GM18870 (cell line): ENCODE measurements at regions not wholly inside any gene's neighbourhood (a gene's known extent, or its start where the extent isn't known, plus 50 kb on each side); places are given as distances from the start of the nearest gene placed in this dataset.

Experiments used
- ATAC-seq: cut with Tn5 transposase; IDR thresholded peaks from one replicate; pipeline ENCODE4 v1.9.1; 2021; ENCODE audit warnings: moderate library complexity; ENCODE audit not compliant: unreplicated experiment

GRCh38 chrX:124275182-124275894 lies 57.1 kb upstream of the TEX13D start:
- ATAC-seq, result no peak

GRCh38 chrX:124280294-124280902 lies 52.1 kb upstream of the TEX13D start:
- no peak for ATAC-seq

- ATAC-seq, result no peak
Observed at GRCh38 chrX:124282580-124282979, 49.9 kb upstream of the TEX13D start.
